AG09309 (cell line): ENCODE measurements at regions not wholly inside any gene's neighbourhood (a gene's known extent, or its start where the extent isn't known, plus 50 kb on each side); places are given as distances from the start of the nearest gene placed in this dataset.

ENCODE experiments used
- DNase-seq: peaks from one replicate; pipeline ENCODE4 v3.0.0-alpha.2; 2010; ENCODE audit warnings: low read depth
- H3K4me3 ChIP-seq: 2 replicates; pipeline ENCODE4 v1.5.1; 2011; ENCODE audit warnings: mild to moderate bottlenecking, low read depth, low read length, moderate library complexity; ENCODE audit not compliant: control insufficient read depth
- CTCF ChIP-seq: IDR thresholded peaks from 2 replicates; pipeline ENCODE4 v1.5.1; 2011; ENCODE audit warnings: mild to moderate bottlenecking, low read depth, low read length, inconsistent platforms; ENCODE audit not compliant: insufficient read depth, control insufficient read depth; ENCODE audit errors: missing control alignments

- no peak overlapping the region for H3K4me3 ChIP-seq
- TF ChIP-seq CTCF = no peak
- peak; percentile 16 for DNase-seq
Measured at GRCh38 chr5:107218457-107219193, 452.1 kb downstream of the EFNA5 start.

GRCh38 chr5:107217721-107218130 lies 453.0 kb downstream of the EFNA5 start:
- TF ChIP-seq CTCF = no peak
- no peak overlapping the region for H3K4me3 ChIP-seq
- DNase-seq = no peak

GRCh38 chr5:107216587-107216986 lies 454.1 kb downstream of the EFNA5 start:
- DNase-seq = no peak
- H3K4me3 ChIP-seq = no peak overlapping the region
- no peak for TF ChIP-seq CTCF

GRCh38 chr5:107215611-107216010 lies 455.1 kb downstream of the EFNA5 start:
- no peak overlapping the region for H3K4me3 ChIP-seq
- no peak for TF ChIP-seq CTCF
- no peak for DNase-seq

GRCh38 chr5:107213025-107213424 lies 457.7 kb downstream of the EFNA5 start:
- TF ChIP-seq CTCF = no peak
- no peak for DNase-seq
- no peak overlapping the region for H3K4me3 ChIP-seq

GRCh38 chr5:107211630-107212029 lies 459.1 kb downstream of the EFNA5 start:
- TF ChIP-seq CTCF = no peak
- no peak for DNase-seq
- no peak overlapping the region for H3K4me3 ChIP-seq
